Omental fat pad (tissue), 3 donors: ENCODE measurements at regions not wholly inside any gene's neighbourhood (a gene's known extent, or its start where the extent isn't known, plus 50 kb on each side); places are given as distances from the start of the nearest gene placed in this dataset.

Experiments
- ATAC-seq: fragments of 150-250 bp; one replicate; pipeline ENCODE4 v1.9.1; 2016; ENCODE audit warnings: mild to moderate bottlenecking, moderate library complexity; ENCODE audit not compliant: low FRiP score
- DNase-seq: peaks from one replicate; pipeline ENCODE4 v3.0.0-alpha.2; 2019; ENCODE audit warnings: low spot score
- CTCF ChIP-seq, 3 donors: fragments of 450-650 bp; IDR thresholded peaks; one replicate each; pipeline ENCODE4 v1.5.1; 2016 to 2017; ENCODE audit warnings: antibody characterized with exemption in 3 of 3, mild to moderate bottlenecking in 3 of 3, moderate library complexity in 2 of 3

- ATAC-seq (no peak), DNase-seq (no peak)
- TF ChIP-seq CTCF (IDR thresholded peaks at IDR 0.05): no peak
Observed at GRCh38 chr1:38697387-38697786, 162.2 kb downstream of the RRAGC start.

GRCh38 chr1:38696371-38696770, 163.2 kb downstream of the RRAGC start:
- no peak for ATAC-seq
- DNase-seq: no peak
- TF ChIP-seq CTCF (IDR thresholded peaks at IDR 0.05): no peak

- DNase-seq: no peak
- no peak for ATAC-seq
- TF ChIP-seq CTCF (IDR thresholded peaks at IDR 0.05): no peak
Observed at GRCh38 chr1:38693759-38694158, 165.8 kb downstream of the RRAGC start.

- DNase-seq (no peak), ATAC-seq (no peak)
- no peak for TF ChIP-seq CTCF (IDR thresholded peaks at IDR 0.05)
Observed at GRCh38 chr1:38693031-38693430, 166.5 kb downstream of the RRAGC start.

GRCh38 chr1:38690790-38691449, 168.7 kb downstream of the RRAGC start:
- no peak for ATAC-seq
- DNase-seq: no peak
- no peak for TF ChIP-seq CTCF (IDR thresholded peaks at IDR 0.05)

- TF ChIP-seq CTCF (IDR thresholded peaks at IDR 0.05): no peak
- no peak for ATAC-seq
- DNase-seq: no peak
Observed at GRCh38 chr1:38686927-38687255, 172.7 kb downstream of the RRAGC start.

GRCh38 chr1:38686167-38686926, 173.2 kb downstream of the RRAGC start:
- no peak for TF ChIP-seq CTCF (IDR thresholded peaks at IDR 0.05)
- ATAC-seq (no peak), DNase-seq (no peak)
